ENCODE measurements at regions not wholly inside any gene's neighbourhood (a gene's known extent, or its start where the extent isn't known, plus 50 kb on each side); places are given as distances from the start of the nearest gene placed in this dataset.
A peak's percentile ranks its signal among the peaks of the same experiment; 100 is the strongest.

- TF ChIP-seq AKNA (CRISPR knock-in tag; IDR thresholded peaks at IDR 0.05; ENCODE audit: borderline replicate concordance): no peak
- TF ChIP-seq BCLAF1 (IDR thresholded peaks at IDR 0.05): no peak
- TF ChIP-seq ZSCAN31 (CRISPR knock-in tag; IDR thresholded peaks at IDR 0.05; ENCODE audit: low read depth): no peak; the same call in 1 of the 2 replicates
- TF ChIP-seq SMAD1 (CRISPR knock-in tag; IDR thresholded peaks at IDR 0.05; ENCODE audit: borderline replicate concordance, low read depth): no peak
- TF ChIP-seq MBNL3 (CRISPR knock-in tag; conservative IDR thresholded peaks at IDR 0.05): no peak
- TF ChIP-seq SRSF1 (optimal IDR thresholded peaks at IDR 0.05; ENCODE audit: low read depth, low read length): peak; percentile 59
- TF ChIP-seq FOXP4 (CRISPR knock-in tag; IDR thresholded peaks at IDR 0.05): peak; percentile 95
- TF ChIP-seq GTF3A (CRISPR knock-in tag; conservative IDR thresholded peaks at IDR 0.05): no peak
- TF ChIP-seq DBP (CRISPR knock-in tag; IDR thresholded peaks at IDR 0.05; ENCODE audit: not compliant biosample characterization): no peak
- TF ChIP-seq PHF5A (CRISPR knock-in tag; IDR thresholded peaks at IDR 0.05; ENCODE audit: low read depth, unreplicated experiment): no peak
- TF ChIP-seq ZBTB14 (CRISPR knock-in tag; IDR thresholded peaks at IDR 0.05): no peak
- TF ChIP-seq ZFYVE20 (CRISPR knock-in tag; IDR thresholded peaks at IDR 0.05; ENCODE audit: borderline replicate concordance, low read depth): no peak
- peak; percentile 15; the same call in 1 of the 2 replicates for TF ChIP-seq STAG1 (CRISPR knock-in tag; IDR thresholded peaks at IDR 0.05)
- no peak for TF ChIP-seq CENPX (CRISPR knock-in tag; IDR thresholded peaks at IDR 0.05)
Measured at GRCh38 chr5:135156715-135157404, 122.8 kb upstream of the PITX1 start (continued).

Data from HepG2 (cell line).